COLO829 (cell line): ENCODE measurements at regions not wholly inside any gene's neighbourhood (a gene's known extent, or its start where the extent isn't known, plus 50 kb on each side); places are given as distances from the start of the nearest gene placed in this dataset.

ENCODE experiments used
- DNase-seq: peaks from one replicate; pipeline ENCODE4 v3.0.0; 2012; ENCODE audit warnings: low spot score

- DNase-seq: no peak
Observed at GRCh38 chr2:47315475-47315874, 53.6 kb upstream of the EPCAM start.

GRCh38 chr2:47313728-47314127 is 55.4 kb upstream of the EPCAM start:
- no peak for DNase-seq

GRCh38 chr2:47313141-47313691 is 55.9 kb upstream of the EPCAM start:
- no peak for DNase-seq

- no peak for DNase-seq
Observed at GRCh38 chr2:47312491-47312850, 56.6 kb upstream of the EPCAM start.

- no peak for DNase-seq
Observed at GRCh38 chr2:47311764-47312490, 57.2 kb upstream of the EPCAM start.

GRCh38 chr2:47310801-47311560 is 58.1 kb upstream of the EPCAM start:
- DNase-seq: peak; percentile 34

- DNase-seq: no peak
Observed at GRCh38 chr2:47309952-47310800, 58.9 kb upstream of the EPCAM start.

- DNase-seq: no peak
Observed at GRCh38 chr2:47309472-47309951, 59.6 kb upstream of the EPCAM start.

- DNase-seq: no peak
Observed at GRCh38 chr2:47307066-47307465, 62.0 kb upstream of the EPCAM start.

- DNase-seq: no peak
Observed at GRCh38 chr2:47304654-47305053, 64.5 kb upstream of the EPCAM start.

GRCh38 chr2:47303341-47304148 is 65.6 kb upstream of the EPCAM start:
- no peak for DNase-seq

- no peak for DNase-seq
Observed at GRCh38 chr2:47302308-47302707, 66.8 kb upstream of the EPCAM start.

GRCh38 chr2:47301731-47302130 is 67.4 kb upstream of the EPCAM start:
- DNase-seq: no peak

GRCh38 chr2:47301277-47301618 is 67.9 kb upstream of the EPCAM start:
- no peak for DNase-seq

- no peak for DNase-seq
Observed at GRCh38 chr2:47300609-47301276, 68.4 kb upstream of the EPCAM start.

- no peak for DNase-seq
Observed at GRCh38 chr2:47300081-47300480, 69.0 kb upstream of the EPCAM start.

GRCh38 chr2:47299555-47299954 is 69.6 kb upstream of the EPCAM start:
- DNase-seq: no peak

- no peak for DNase-seq
Observed at GRCh38 chr2:47298771-47299170, 70.3 kb upstream of the EPCAM start.

- DNase-seq: no peak
Observed at GRCh38 chr2:47297767-47298425, 71.2 kb upstream of the EPCAM start.

- DNase-seq: no peak
Observed at GRCh38 chr2:47295981-47296635, 73.0 kb upstream of the EPCAM start.
